K562 (cell line): ENCODE measurements at regions not wholly inside any gene's neighbourhood (a gene's known extent, or its start where the extent isn't known, plus 50 kb on each side); places are given as distances from the start of the nearest gene placed in this dataset.

Source experiments
- CSDE1 ChIP-seq, 2 experiments: fragments of 450-650 bp; IDR thresholded peaks; 2 replicates each; pipeline ENCODE4 v1.6.1; 2016; ENCODE audit warnings: mild to moderate bottlenecking in 1 of 2
- EZH2 ChIP-seq: IDR thresholded peaks from 2 replicates; pipeline ENCODE4 v1.6.1; 2012; ENCODE audit warnings: low read depth, mild to moderate bottlenecking, inconsistent platforms, low read length, borderline replicate concordance
- GTF2A2 ChIP-seq: IDR thresholded peaks from 2 replicates; pipeline ENCODE4 v1.6.1; 2016; ENCODE audit warnings: mild to moderate bottlenecking, missing genetic modification characterization, missing compliant biosample characterization
- HNRNPLL ChIP-seq: fragments of 200-400 bp; formaldehyde crosslinking; IDR thresholded peaks from 2 replicates; pipeline ENCODE4 v1.6.1; 2017; ENCODE audit warnings: low read length, low read depth, mild to moderate bottlenecking; ENCODE audit not compliant: poor library complexity, severe bottlenecking
- JUND ChIP-seq, 2 experiments: IDR thresholded peaks; 2 replicates in 1 of 2; 3 replicates in 1 of 2; pipeline ENCODE4 v1.6.1; 2011; ENCODE audit warnings: borderline replicate concordance in 2 of 2, low read depth in 2 of 2, low read length in 2 of 2, improper control_type of control experiment in 1 of 2, missing biosample characterization in 1 of 2, missing genetic modification characterization in 1 of 2, missing genetic modification reagents in 1 of 2
- POLR2A ChIP-seq: fragments of 450-650 bp; conservative IDR thresholded peaks from 2 replicates; pipeline ENCODE4 v1.6.1; 2016
- TEAD1 ChIP-seq, 2 experiments: fragments of 450-650 bp in 1 of 2; sonication (generic) in 1 of 2; formaldehyde crosslinking; IDR thresholded peaks; 2 replicates each; pipeline versions ENCODE4 v1.4.0 to v1.8.0; 2020 to 2022; ENCODE audit warnings: mild to moderate bottlenecking in 2 of 2, missing genetic modification reagents in 1 of 2
- ZNF239 ChIP-seq: fragments of 250-450 bp; sonication (Bioruptor Pico); IDR thresholded peaks from 2 replicates; pipeline ENCODE4 v1.4.0; 2020; ENCODE audit warnings: mild to moderate bottlenecking
- TF ChIP-seq, protein P1 (sequence below), 2 experiments: fragments of 450-650 bp; formaldehyde crosslinking in 1 of 2; IDR thresholded peaks; 2 replicates each; pipeline versions ENCODE4 v1.4.0 to v1.6.1; 2014 to 2020; ENCODE audit warnings: mild to moderate bottlenecking in 2 of 2, borderline replicate concordance in 1 of 2, low read depth in 1 of 2
- TF ChIP-seq, protein P2 (sequence below), 3 experiments: IDR thresholded peaks in 2 of 3; conservative IDR thresholded peaks in 1 of 3; 2 replicates each; pipeline ENCODE4 v1.5.1; 2011 to 2012; ENCODE audit warnings: low read length in 3 of 3, mild to moderate bottlenecking in 3 of 3, control low read depth in 2 of 3, improper control_type of control experiment in 1 of 3, inconsistent platforms in 1 of 3, low read depth in 1 of 3, mixed read lengths in 1 of 3, moderate library complexity in 1 of 3; ENCODE audit not compliant: insufficient read depth in 2 of 3
- TF ChIP-seq, protein P3 (sequence below): fragments of 450-650 bp; IDR thresholded peaks from 2 replicates; pipeline ENCODE4 v1.7.0; 2016; ENCODE audit warnings: borderline replicate concordance
- TF ChIP-seq, protein P4 (sequence below): sonication (generic); formaldehyde crosslinking; IDR thresholded peaks from 2 replicates; pipeline ENCODE4 v1.9.0; 2022; ENCODE audit warnings: mild to moderate bottlenecking, missing genetic modification reagents
- TF ChIP-seq, protein P5 (sequence below): fragments of 450-650 bp; formaldehyde crosslinking; IDR thresholded peaks from 2 replicates; pipeline ENCODE4 v1.4.0; 2022; ENCODE audit warnings: mild to moderate bottlenecking, moderate library complexity

DNA sequence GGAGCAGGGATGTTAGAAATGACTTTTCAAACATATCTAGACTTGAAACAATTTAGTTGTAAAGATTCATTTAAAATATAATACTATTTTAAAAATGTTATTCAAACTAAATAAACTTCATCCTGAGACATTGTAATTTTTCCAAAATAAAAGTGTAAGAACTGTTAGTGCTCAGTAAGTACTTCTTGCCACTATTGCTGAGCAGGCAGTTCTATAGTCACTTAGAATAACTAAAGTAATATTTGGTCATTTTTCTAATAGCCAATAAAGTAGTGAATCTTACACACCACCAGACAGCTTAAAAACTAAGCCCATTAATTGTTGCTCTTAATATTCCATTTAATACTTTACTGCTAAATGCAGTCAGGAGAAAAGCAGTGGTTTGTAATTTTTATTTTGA lies 1120.0 kb upstream of the CDH10 start:
- TF ChIP-seq, protein P1, sequence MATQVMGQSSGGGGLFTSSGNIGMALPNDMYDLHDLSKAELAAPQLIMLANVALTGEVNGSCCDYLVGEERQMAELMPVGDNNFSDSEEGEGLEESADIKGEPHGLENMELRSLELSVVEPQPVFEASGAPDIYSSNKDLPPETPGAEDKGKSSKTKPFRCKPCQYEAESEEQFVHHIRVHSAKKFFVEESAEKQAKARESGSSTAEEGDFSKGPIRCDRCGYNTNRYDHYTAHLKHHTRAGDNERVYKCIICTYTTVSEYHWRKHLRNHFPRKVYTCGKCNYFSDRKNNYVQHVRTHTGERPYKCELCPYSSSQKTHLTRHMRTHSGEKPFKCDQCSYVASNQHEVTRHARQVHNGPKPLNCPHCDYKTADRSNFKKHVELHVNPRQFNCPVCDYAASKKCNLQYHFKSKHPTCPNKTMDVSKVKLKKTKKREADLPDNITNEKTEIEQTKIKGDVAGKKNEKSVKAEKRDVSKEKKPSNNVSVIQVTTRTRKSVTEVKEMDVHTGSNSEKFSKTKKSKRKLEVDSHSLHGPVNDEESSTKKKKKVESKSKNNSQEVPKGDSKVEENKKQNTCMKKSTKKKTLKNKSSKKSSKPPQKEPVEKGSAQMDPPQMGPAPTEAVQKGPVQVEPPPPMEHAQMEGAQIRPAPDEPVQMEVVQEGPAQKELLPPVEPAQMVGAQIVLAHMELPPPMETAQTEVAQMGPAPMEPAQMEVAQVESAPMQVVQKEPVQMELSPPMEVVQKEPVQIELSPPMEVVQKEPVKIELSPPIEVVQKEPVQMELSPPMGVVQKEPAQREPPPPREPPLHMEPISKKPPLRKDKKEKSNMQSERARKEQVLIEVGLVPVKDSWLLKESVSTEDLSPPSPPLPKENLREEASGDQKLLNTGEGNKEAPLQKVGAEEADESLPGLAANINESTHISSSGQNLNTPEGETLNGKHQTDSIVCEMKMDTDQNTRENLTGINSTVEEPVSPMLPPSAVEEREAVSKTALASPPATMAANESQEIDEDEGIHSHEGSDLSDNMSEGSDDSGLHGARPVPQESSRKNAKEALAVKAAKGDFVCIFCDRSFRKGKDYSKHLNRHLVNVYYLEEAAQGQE (IDR thresholded peaks at IDR 0.05; ENCODE audit: borderline replicate concordance), result no peak
- TF ChIP-seq, protein P1 (CRISPR knock-in tag; IDR thresholded peaks at IDR 0.05; ENCODE audit: low read depth), result no peak
- no peak for TF ChIP-seq ZNF239 (CRISPR knock-in tag)
- TF ChIP-seq, protein P2, sequence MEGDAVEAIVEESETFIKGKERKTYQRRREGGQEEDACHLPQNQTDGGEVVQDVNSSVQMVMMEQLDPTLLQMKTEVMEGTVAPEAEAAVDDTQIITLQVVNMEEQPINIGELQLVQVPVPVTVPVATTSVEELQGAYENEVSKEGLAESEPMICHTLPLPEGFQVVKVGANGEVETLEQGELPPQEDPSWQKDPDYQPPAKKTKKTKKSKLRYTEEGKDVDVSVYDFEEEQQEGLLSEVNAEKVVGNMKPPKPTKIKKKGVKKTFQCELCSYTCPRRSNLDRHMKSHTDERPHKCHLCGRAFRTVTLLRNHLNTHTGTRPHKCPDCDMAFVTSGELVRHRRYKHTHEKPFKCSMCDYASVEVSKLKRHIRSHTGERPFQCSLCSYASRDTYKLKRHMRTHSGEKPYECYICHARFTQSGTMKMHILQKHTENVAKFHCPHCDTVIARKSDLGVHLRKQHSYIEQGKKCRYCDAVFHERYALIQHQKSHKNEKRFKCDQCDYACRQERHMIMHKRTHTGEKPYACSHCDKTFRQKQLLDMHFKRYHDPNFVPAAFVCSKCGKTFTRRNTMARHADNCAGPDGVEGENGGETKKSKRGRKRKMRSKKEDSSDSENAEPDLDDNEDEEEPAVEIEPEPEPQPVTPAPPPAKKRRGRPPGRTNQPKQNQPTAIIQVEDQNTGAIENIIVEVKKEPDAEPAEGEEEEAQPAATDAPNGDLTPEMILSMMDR (IDR thresholded peaks at IDR 0.05 in 2 of 3, conservative IDR thresholded peaks at IDR 0.05 in 1 of 3; ENCODE audit: insufficient read depth in 2 of 3, low read depth in 1 of 3, low read length in 3 of 3), result no peak
- no peak for TF ChIP-seq GTF2A2
- TF ChIP-seq, protein P3, sequence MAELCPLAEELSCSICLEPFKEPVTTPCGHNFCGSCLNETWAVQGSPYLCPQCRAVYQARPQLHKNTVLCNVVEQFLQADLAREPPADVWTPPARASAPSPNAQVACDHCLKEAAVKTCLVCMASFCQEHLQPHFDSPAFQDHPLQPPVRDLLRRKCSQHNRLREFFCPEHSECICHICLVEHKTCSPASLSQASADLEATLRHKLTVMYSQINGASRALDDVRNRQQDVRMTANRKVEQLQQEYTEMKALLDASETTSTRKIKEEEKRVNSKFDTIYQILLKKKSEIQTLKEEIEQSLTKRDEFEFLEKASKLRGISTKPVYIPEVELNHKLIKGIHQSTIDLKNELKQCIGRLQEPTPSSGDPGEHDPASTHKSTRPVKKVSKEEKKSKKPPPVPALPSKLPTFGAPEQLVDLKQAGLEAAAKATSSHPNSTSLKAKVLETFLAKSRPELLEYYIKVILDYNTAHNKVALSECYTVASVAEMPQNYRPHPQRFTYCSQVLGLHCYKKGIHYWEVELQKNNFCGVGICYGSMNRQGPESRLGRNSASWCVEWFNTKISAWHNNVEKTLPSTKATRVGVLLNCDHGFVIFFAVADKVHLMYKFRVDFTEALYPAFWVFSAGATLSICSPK, result no peak
- no peak for TF ChIP-seq TEAD1 (CRISPR knock-in tag; IDR thresholded peaks at IDR 0.05)
- TF ChIP-seq CSDE1 (IDR thresholded peaks at IDR 0.05), result no peak
- no peak for TF ChIP-seq EZH2
- no peak for TF ChIP-seq JUND (IDR thresholded peaks at IDR 0.05; ENCODE audit: borderline replicate concordance, low read depth, low read length)
- TF ChIP-seq JUND (tag; IDR thresholded peaks at IDR 0.05; ENCODE audit: borderline replicate concordance, low read depth, low read length), result no peak
- no peak for TF ChIP-seq HNRNPLL
- TF ChIP-seq, protein P4, sequence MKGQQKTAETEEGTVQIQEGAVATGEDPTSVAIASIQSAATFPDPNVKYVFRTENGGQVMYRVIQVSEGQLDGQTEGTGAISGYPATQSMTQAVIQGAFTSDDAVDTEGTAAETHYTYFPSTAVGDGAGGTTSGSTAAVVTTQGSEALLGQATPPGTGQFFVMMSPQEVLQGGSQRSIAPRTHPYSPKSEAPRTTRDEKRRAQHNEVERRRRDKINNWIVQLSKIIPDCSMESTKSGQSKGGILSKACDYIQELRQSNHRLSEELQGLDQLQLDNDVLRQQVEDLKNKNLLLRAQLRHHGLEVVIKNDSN, result no peak
- TF ChIP-seq POLR2A, result no peak
- TF ChIP-seq, protein P5, sequence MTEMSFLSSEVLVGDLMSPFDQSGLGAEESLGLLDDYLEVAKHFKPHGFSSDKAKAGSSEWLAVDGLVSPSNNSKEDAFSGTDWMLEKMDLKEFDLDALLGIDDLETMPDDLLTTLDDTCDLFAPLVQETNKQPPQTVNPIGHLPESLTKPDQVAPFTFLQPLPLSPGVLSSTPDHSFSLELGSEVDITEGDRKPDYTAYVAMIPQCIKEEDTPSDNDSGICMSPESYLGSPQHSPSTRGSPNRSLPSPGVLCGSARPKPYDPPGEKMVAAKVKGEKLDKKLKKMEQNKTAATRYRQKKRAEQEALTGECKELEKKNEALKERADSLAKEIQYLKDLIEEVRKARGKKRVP, result no peak
